GM23338 (cell line): ENCODE measurements at regions not wholly inside any gene's neighbourhood (a gene's known extent, or its start where the extent isn't known, plus 50 kb on each side); places are given as distances from the start of the nearest gene placed in this dataset.

Experiments used
- ATAC-seq: fragments of 200-7000 bp; cut with Tn5 transposase; 3 replicates; pipeline ENCODE4 v1.9.1; 2020
- DNase-seq: peaks from one replicate; pipeline ENCODE4 v3.0.0-alpha.2; 2015; ENCODE audit warnings: low spot score
- H2AFZ ChIP-seq: fragments of 200-600 bp; sonication (generic); 2 replicates; pipeline ENCODE4 v1.8.0; 2016; ENCODE audit warnings: antibody characterized with exemption, mild to moderate bottlenecking, moderate library complexity
- H3F3A ChIP-seq: fragments of 200-600 bp; sonication (generic); replicated peaks from 2 replicates; pipeline ENCODE4 v1.8.0; 2017; ENCODE audit warnings: antibody characterized with exemption, mixed run types, low read depth
- H3K27ac ChIP-seq: fragments of 200-600 bp; sonication (generic); 2 replicates; pipeline ENCODE4 v1.6.1; 2016; ENCODE audit warnings: low read depth
- H3K27me3 ChIP-seq: fragments of 200-600 bp; sonication (generic); 2 replicates; pipeline ENCODE4 v1.8.0; 2016; ENCODE audit warnings: mild to moderate bottlenecking, mixed run types, moderate library complexity; ENCODE audit not compliant: insufficient read depth
- H3K36me3 ChIP-seq: fragments of 200-600 bp; sonication (generic); 2 replicates; pipeline ENCODE4 v1.8.0; 2016; ENCODE audit warnings: mild to moderate bottlenecking; ENCODE audit not compliant: insufficient read depth
- H3K4me1 ChIP-seq: fragments of 200-600 bp; sonication (generic); 2 replicates; pipeline ENCODE4 v1.8.0; 2016; ENCODE audit warnings: mild to moderate bottlenecking, moderate library complexity; ENCODE audit not compliant: insufficient read depth
- H3K4me2 ChIP-seq: fragments of 200-600 bp; sonication (generic); 2 replicates; pipeline ENCODE4 v1.7.1; 2017; ENCODE audit warnings: mixed run types
- H3K4me3 ChIP-seq: fragments of 200-600 bp; sonication (generic); 2 replicates; pipeline ENCODE4 v1.6.1; 2016; ENCODE audit warnings: mixed run types
- H3K79me2 ChIP-seq: fragments of 200-600 bp; sonication (generic); replicated peaks from 2 replicates; pipeline ENCODE4 v1.8.0; 2017; ENCODE audit warnings: mild to moderate bottlenecking; ENCODE audit not compliant: insufficient read depth
- H3K9me2 ChIP-seq: fragments of 200-600 bp; sonication (generic); 2 replicates; pipeline ENCODE4 v1.8.0; 2017; ENCODE audit not compliant: insufficient read depth
- H4K20me1 ChIP-seq: fragments of 200-600 bp; sonication (generic); replicated peaks from 2 replicates; pipeline ENCODE4 v1.8.0; 2017; ENCODE audit warnings: mild to moderate bottlenecking; ENCODE audit not compliant: insufficient read depth
- H3K27ac Mint-ChIP-seq: 2 replicates; pipeline ENCODE4 v1.8.0; 2020; ENCODE audit warnings: inconsistent platforms, mild to moderate bottlenecking, moderate library complexity, mixed read lengths
- H3K27me3 Mint-ChIP-seq: 3 replicates; pipeline ENCODE4 v1.8.0; 2022; ENCODE audit warnings: low read depth, mild to moderate bottlenecking, moderate library complexity, mixed read lengths, inconsistent platforms; ENCODE audit not compliant: insufficient read depth, poor library complexity
- H3K36me3 Mint-ChIP-seq: 3 replicates; pipeline ENCODE4 v1.8.0; 2021; ENCODE audit warnings: low read depth, mild to moderate bottlenecking, inconsistent platforms, moderate library complexity, mixed read lengths
- H3K4me1 Mint-ChIP-seq: 3 replicates; pipeline ENCODE4 v1.8.0; 2020; ENCODE audit warnings: mild to moderate bottlenecking, inconsistent platforms, mixed read lengths
- H3K4me3 Mint-ChIP-seq: 3 replicates; pipeline ENCODE4 v1.8.0; 2021; ENCODE audit warnings: moderate library complexity, mild to moderate bottlenecking, inconsistent platforms, mixed read lengths
- H3K9me3 Mint-ChIP-seq: 3 replicates; pipeline ENCODE4 v1.8.0; 2020; ENCODE audit warnings: moderate library complexity, mild to moderate bottlenecking, inconsistent platforms, mixed read lengths
- CREB1 ChIP-seq: fragments of 250-450 bp; sonication (Bioruptor Pico); IDR thresholded peaks from 2 replicates; pipeline ENCODE4 v1.5.0; 2020; ENCODE audit warnings: low read depth, mild to moderate bottlenecking, moderate library complexity
- EZH2 ChIP-seq: fragments of 200-600 bp; sonication (generic); IDR thresholded peaks from one replicate; pipeline ENCODE4 v1.8.0; 2017; ENCODE audit warnings: antibody characterized with exemption, mild to moderate bottlenecking, low read depth; ENCODE audit not compliant: unreplicated experiment
- EZH2phosphoT487 ChIP-seq: fragments of 200-600 bp; sonication (generic); IDR thresholded peaks from one replicate; pipeline ENCODE4 v1.8.1; 2018; ENCODE audit warnings: antibody characterized with exemption; ENCODE audit not compliant: unreplicated experiment
- JUNB ChIP-seq: IDR thresholded peaks from one replicate; pipeline ENCODE4 v1.6.1; 2016; ENCODE audit warnings: antibody characterized with exemption; ENCODE audit not compliant: unreplicated experiment
- NANOG ChIP-seq: IDR thresholded peaks from 2 replicates; pipeline ENCODE4 v1.6.1; 2016; ENCODE audit warnings: antibody characterized with exemption, borderline replicate concordance
- POLR2AphosphoS5 ChIP-seq: IDR thresholded peaks from 2 replicates; pipeline ENCODE4 v1.6.1; 2016; ENCODE audit warnings: antibody characterized with exemption, low read depth
- STAT1 ChIP-seq: IDR thresholded peaks from one replicate; pipeline ENCODE4 v1.6.1; 2016; ENCODE audit warnings: antibody characterized with exemption; ENCODE audit not compliant: unreplicated experiment
- ZNF114 ChIP-seq: fragments of 250-450 bp; sonication (Bioruptor Pico); IDR thresholded peaks from 2 replicates; pipeline ENCODE4 v1.5.0; 2020; ENCODE audit warnings: mild to moderate bottlenecking, moderate library complexity
- ZNF331 ChIP-seq: fragments of 250-450 bp; sonication (Bioruptor Pico); IDR thresholded peaks from 2 replicates; pipeline ENCODE4 v1.5.0; 2020; ENCODE audit warnings: low read depth, mild to moderate bottlenecking, moderate library complexity
- TF ChIP-seq, protein P1 (sequence below): IDR thresholded peaks from 2 replicates; pipeline ENCODE4 v1.6.1; 2016; ENCODE audit warnings: antibody characterized with exemption
- TF ChIP-seq, protein P2 (sequence below): IDR thresholded peaks from one replicate; pipeline ENCODE4 v1.6.1; 2018; ENCODE audit warnings: antibody characterized with exemption; ENCODE audit not compliant: unreplicated experiment
- TF ChIP-seq, protein P3 (sequence below), 2 experiments: fragments of 200-600 bp in 1 of 2; sonication (generic) in 1 of 2; conservative IDR thresholded peaks; 2 replicates each; pipeline versions ENCODE4 v1.5.1 to v1.6.1; 2016 to 2017; ENCODE audit warnings: antibody characterized with exemption in 2 of 2, low read depth in 2 of 2, mild to moderate bottlenecking in 2 of 2, moderate library complexity in 1 of 2
- TF ChIP-seq, protein P4 (sequence below): fragments of 250-450 bp; sonication (Bioruptor Pico); IDR thresholded peaks from 2 replicates; pipeline ENCODE4 v1.5.0; 2020; ENCODE audit warnings: mild to moderate bottlenecking, moderate library complexity

DNA sequence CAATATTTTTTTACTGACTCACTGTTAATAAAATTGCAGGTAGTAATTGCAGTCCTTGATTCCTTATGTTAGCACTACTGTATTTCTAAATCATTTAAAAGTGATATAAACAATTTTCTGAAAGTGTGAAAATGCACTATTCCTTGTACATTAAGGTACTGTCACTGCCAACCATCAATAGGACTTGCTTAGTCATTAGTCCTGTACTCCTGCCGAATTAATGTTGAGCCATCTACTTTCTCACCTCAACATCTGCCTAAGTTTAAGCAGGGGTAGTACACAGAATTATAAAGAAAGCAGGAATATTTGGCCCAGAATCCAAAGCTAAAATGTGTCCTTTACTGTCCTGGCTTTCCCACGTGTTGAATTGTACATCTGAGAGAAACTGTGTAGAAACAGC, 87.0 kb upstream of the TRPC3 start:
- Histone ChIP-seq H3K4me3 (no peak overlapping the region), H3K9me2 (no peaks in the 10 kb centered on the region), H3K27me3 (no peaks in the 10 kb centered on the region), H3F3A (no peaks in the 10 kb centered on the region), H3K27ac (no peak overlapping the region), H2AFZ (no peak overlapping the region), H3K4me1 (no peaks in the 10 kb centered on the region), H4K20me1 (no peaks in the 10 kb centered on the region), H3K36me3 (no peaks in the 10 kb centered on the region), H3K79me2 (no peaks in the 10 kb centered on the region), H3K4me2 (no peak overlapping the region)
- no peak overlapping the region for H3K4me3 Mint-ChIP-seq
- DNase-seq, result no peak
- H3K9me3 Mint-ChIP-seq, result no peaks in the 10 kb centered on the region
- no peaks in the 10 kb centered on the region for H3K36me3 Mint-ChIP-seq
- no peaks in the 10 kb centered on the region for H3K27me3 Mint-ChIP-seq
- no peak for ATAC-seq
- TF ChIP-seq, protein P1, sequence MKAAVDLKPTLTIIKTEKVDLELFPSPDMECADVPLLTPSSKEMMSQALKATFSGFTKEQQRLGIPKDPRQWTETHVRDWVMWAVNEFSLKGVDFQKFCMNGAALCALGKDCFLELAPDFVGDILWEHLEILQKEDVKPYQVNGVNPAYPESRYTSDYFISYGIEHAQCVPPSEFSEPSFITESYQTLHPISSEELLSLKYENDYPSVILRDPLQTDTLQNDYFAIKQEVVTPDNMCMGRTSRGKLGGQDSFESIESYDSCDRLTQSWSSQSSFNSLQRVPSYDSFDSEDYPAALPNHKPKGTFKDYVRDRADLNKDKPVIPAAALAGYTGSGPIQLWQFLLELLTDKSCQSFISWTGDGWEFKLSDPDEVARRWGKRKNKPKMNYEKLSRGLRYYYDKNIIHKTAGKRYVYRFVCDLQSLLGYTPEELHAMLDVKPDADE, result no peak
- TF ChIP-seq NANOG (no peak), STAT1 (no peak), ZNF331 (no peak), EZH2 (no peak), CREB1 (CRISPR knock-in tag) (no peak), ZNF114 (no peak), JUNB (no peak), EZH2phosphoT487 (no peak), POLR2AphosphoS5 (no peak)
- TF ChIP-seq, protein P2, sequence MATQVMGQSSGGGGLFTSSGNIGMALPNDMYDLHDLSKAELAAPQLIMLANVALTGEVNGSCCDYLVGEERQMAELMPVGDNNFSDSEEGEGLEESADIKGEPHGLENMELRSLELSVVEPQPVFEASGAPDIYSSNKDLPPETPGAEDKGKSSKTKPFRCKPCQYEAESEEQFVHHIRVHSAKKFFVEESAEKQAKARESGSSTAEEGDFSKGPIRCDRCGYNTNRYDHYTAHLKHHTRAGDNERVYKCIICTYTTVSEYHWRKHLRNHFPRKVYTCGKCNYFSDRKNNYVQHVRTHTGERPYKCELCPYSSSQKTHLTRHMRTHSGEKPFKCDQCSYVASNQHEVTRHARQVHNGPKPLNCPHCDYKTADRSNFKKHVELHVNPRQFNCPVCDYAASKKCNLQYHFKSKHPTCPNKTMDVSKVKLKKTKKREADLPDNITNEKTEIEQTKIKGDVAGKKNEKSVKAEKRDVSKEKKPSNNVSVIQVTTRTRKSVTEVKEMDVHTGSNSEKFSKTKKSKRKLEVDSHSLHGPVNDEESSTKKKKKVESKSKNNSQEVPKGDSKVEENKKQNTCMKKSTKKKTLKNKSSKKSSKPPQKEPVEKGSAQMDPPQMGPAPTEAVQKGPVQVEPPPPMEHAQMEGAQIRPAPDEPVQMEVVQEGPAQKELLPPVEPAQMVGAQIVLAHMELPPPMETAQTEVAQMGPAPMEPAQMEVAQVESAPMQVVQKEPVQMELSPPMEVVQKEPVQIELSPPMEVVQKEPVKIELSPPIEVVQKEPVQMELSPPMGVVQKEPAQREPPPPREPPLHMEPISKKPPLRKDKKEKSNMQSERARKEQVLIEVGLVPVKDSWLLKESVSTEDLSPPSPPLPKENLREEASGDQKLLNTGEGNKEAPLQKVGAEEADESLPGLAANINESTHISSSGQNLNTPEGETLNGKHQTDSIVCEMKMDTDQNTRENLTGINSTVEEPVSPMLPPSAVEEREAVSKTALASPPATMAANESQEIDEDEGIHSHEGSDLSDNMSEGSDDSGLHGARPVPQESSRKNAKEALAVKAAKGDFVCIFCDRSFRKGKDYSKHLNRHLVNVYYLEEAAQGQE, result no peak
- TF ChIP-seq, protein P3, sequence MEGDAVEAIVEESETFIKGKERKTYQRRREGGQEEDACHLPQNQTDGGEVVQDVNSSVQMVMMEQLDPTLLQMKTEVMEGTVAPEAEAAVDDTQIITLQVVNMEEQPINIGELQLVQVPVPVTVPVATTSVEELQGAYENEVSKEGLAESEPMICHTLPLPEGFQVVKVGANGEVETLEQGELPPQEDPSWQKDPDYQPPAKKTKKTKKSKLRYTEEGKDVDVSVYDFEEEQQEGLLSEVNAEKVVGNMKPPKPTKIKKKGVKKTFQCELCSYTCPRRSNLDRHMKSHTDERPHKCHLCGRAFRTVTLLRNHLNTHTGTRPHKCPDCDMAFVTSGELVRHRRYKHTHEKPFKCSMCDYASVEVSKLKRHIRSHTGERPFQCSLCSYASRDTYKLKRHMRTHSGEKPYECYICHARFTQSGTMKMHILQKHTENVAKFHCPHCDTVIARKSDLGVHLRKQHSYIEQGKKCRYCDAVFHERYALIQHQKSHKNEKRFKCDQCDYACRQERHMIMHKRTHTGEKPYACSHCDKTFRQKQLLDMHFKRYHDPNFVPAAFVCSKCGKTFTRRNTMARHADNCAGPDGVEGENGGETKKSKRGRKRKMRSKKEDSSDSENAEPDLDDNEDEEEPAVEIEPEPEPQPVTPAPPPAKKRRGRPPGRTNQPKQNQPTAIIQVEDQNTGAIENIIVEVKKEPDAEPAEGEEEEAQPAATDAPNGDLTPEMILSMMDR (conservative IDR thresholded peaks at IDR 0.05; ENCODE audit: low read depth in 2 of 2), result no peak
- TF ChIP-seq, protein P4, sequence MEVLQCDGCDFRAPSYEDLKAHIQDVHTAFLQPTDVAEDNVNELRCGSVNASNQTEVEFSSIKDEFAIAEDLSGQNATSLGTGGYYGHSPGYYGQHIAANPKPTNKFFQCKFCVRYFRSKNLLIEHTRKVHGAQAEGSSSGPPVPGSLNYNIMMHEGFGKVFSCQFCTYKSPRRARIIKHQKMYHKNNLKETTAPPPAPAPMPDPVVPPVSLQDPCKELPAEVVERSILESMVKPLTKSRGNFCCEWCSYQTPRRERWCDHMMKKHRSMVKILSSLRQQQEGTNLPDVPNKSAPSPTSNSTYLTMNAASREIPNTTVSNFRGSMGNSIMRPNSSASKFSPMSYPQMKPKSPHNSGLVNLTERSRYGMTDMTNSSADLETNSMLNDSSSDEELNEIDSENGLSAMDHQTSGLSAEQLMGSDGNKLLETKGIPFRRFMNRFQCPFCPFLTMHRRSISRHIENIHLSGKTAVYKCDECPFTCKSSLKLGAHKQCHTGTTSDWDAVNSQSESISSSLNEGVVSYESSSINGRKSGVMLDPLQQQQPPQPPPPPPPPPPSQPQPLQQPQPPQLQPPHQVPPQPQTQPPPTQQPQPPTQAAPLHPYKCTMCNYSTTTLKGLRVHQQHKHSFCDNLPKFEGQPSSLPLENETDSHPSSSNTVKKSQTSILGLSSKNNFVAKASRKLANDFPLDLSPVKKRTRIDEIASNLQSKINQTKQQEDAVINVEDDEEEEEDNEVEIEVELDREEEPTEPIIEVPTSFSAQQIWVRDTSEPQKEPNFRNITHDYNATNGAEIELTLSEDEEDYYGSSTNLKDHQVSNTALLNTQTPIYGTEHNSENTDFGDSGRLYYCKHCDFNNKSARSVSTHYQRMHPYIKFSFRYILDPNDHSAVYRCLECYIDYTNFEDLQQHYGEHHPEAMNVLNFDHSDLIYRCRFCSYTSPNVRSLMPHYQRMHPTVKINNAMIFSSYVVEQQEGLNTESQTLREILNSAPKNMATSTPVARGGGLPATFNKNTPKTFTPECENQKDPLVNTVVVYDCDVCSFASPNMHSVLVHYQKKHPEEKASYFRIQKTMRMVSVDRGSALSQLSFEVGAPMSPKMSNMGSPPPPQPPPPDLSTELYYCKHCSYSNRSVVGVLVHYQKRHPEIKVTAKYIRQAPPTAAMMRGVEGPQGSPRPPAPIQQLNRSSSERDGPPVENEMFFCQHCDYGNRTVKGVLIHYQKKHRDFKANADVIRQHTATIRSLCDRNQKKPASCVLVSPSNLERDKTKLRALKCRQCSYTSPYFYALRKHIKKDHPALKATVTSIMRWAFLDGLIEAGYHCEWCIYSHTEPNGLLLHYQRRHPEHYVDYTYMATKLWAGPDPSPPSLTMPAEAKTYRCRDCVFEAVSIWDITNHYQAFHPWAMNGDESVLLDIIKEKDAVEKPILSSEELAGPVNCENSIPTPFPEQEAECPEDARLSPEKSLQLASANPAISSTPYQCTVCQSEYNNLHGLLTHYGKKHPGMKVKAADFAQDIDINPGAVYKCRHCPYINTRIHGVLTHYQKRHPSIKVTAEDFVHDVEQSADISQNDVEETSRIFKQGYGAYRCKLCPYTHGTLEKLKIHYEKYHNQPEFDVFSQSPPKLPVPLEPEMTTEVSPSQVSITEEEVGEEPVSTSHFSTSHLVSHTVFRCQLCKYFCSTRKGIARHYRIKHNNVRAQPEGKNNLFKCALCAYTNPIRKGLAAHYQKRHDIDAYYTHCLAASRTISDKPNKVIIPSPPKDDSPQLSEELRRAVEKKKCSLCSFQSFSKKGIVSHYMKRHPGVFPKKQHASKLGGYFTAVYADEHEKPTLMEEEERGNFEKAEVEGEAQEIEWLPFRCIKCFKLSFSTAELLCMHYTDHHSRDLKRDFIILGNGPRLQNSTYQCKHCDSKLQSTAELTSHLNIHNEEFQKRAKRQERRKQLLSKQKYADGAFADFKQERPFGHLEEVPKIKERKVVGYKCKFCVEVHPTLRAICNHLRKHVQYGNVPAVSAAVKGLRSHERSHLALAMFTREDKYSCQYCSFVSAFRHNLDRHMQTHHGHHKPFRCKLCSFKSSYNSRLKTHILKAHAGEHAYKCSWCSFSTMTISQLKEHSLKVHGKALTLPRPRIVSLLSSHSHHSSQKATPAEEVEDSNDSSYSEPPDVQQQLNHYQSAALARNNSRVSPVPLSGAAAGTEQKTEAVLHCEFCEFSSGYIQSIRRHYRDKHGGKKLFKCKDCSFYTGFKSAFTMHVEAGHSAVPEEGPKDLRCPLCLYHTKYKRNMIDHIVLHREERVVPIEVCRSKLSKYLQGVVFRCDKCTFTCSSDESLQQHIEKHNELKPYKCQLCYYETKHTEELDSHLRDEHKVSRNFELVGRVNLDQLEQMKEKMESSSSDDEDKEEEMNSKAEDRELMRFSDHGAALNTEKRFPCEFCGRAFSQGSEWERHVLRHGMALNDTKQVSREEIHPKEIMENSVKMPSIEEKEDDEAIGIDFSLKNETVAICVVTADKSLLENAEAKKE, result no peak
- peak overlapping the region; percentile 45; the same call in 1 of the 2 replicates for H3K27ac Mint-ChIP-seq
- H3K4me1 Mint-ChIP-seq, result no peaks in the 10 kb centered on the region
